ENCODE measurements at regions not wholly inside any gene's neighbourhood (a gene's known extent, or its start where the extent isn't known, plus 50 kb on each side); places are given as distances from the start of the nearest gene placed in this dataset.

DNA sequence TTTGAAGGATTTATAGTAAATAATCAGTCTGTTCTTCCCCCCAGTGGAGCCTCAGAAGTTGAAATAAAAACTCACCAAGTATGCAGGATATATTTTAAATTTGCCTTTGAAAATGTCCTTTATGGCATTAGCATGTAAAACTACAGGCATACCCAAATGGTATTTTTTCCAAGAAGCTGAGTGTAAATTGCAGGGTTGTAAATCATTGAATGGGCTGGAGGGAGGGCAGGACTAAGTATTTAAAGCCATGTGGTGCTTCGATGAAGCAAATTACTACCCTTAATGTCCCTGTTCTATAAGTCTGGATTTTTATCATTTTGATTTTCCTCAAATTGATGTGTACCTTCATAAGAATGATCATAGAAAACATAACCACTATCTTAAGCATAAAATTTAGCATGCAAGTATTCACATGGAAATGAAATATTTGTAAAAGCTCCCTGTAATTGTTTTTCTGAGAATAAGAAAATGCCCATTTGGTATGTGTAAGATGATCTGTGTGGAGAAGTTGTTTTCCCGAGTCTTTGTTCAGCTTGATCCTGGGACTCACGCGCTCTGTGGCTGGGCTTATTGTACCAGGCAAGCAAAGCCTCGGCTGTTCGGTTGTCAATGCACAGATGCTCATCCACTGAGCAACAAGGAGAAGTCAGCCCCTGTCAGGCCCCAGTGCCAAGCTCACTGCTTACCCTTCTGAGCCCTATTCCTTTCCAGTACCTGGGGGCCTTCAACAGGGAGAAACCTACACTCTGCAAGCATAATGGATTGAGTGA lies 66.7 kb downstream of the CD164 start:
- no peak for DNase-seq (ENCODE audit: low read depth in 4 of 4, low spot score in 1 of 4)

DNA sequence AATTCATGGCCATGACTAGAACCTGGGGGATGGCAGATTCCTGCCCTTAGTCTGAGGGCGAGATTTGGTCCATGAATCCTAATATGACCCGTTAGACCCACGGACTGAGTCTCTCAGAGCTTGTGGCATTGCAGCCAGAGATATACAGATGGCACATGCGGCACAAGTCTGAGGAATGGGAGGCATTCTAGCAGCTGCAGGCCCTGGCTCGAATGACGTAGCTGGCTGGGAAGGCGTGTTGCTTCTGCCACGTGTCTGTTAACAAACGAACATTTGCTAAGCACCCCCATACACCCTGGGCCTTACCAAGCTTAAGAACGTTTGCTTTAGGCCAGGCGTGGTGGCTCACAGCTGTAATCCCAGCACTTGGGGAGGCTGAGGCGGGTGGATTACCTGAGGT lies 68.0 kb downstream of the CD164 start:
- no peak for DNase-seq (ENCODE audit: low read depth in 4 of 4, low spot score in 1 of 4)

DNA sequence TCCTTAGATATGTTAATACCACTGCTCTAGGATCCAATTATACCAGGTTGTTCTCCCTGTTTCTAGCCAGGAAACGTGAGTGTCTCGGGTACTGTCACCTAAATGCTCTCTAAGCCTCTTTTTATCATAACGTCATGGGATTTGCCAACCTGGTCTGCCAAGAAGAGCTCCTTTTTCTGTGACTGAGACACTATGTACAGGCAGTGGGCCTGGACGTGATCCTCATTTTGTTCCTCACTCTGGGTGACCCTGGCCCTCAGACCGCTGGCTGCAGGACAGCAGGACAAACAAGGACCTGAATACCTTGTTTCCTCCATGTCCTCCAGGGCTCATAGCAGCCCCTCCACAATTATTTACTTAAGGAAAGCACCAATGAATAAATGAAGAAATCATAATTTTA lies 69.1 kb downstream of the CD164 start:
- no peak for DNase-seq (ENCODE audit: low read depth in 4 of 4, low spot score in 1 of 4)

DNA sequence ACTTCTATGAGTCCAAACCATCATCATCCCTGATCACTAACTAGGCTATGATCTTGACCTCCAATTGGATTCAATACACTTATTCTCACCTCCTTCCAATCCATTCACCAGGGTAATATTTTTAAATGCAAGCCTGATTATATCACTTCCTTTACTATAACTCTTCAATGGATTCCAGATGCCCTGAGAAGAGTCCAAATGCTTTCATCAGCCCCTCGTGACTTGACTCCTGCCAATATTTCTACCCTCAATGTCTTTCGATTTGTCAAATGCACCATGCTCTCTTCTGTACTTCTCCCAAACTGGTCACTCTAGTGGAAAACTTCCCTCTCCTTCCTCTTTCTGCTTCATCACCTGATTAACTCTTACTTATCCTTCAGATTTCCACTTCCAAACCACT lies 70.8 kb downstream of the CD164 start:
- no peak for DNase-seq (ENCODE audit: low read depth in 4 of 4, low spot score in 1 of 4)

DNA sequence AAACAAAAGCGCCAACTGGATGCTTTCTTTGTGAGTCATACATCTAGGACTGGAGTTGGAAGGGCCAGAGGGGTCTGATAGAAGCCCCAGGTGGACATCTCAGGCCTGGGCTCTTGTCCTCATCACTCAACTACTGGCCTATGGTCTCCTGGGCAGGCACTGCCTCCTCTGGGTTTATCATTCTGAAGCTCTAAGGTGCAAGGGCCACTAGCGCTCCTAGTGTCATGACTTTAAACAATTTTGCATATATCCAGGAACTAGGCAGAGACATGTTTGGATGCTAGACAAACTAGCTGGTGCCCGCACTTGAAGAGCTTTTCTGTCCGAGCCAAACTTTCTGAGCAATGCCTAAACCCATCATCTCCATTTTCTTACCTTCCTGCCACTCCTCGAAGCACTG lies 72.3 kb downstream of the CD164 start:
- DNase-seq (ENCODE audit: low read depth in 4 of 4, low spot score in 1 of 4) = no peak

DNA sequence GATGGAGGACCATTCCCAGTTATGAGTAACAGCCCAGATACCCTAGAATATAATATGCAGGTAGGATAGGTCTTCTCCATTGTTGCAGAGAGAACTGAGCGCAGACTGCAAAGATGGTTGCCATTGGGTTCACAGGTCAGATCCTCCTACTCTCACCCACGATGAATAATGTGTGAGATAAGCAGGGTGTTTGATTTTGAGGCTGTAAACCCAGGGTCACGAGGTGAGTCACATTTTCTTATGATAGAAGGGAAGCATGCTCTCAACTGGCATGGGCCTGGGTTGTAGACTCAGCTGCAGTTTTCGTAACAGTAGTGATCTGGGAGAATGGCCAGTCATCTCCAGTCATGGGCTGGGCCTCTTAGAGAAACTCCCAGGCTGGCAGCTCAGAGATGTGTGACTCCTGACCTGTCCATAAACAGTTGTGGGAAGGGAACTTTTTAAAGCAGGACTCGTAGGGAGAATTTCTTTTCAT lies 74.2 kb downstream of the CD164 start:
- DNase-seq (ENCODE audit: low read depth in 4 of 4, low spot score in 1 of 4) = peak in 2 of 4 experiments; percentile 4 to 31

DNA sequence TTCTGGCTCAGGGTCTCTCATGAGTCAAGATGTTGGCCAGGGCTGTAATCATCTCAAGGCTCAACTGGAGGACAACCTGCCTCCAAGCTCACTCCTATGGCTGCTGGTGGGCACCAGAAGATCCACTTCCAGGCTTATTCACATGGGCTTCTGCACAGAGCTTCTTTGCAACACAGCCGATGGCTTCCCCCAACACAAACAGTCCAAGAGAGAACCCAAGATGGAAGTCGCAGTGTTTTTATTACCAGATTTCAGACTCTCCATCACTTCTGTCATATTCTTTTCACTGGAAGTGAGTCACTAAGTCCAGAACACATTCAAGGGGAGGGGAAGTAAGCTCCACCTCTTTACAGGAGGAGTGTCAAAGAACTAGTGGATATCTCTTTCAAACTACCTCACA lies 75.5 kb downstream of the CD164 start:
- no peak for DNase-seq (ENCODE audit: low read depth in 4 of 4, low spot score in 1 of 4)

DNA sequence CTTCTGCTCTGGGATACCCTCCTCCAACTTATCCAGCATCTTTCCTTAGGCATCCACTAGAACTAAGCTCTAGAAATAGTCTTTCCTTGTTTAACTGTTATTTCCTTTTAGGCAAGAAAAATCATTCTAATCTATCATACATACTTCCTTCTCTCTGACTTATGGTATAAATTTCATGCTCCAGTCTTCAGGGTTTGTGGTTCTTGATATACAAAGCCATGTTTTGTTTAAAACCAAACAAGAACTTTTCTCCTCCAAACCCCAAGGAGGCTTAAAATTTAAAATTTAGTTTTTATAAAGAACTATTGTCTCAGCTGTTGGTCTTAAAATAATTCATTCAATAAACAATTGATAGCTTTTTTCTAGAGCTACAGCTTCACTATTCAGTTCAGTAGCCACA lies 77.2 kb downstream of the CD164 start:
- no peak for DNase-seq (ENCODE audit: low read depth in 4 of 4, low spot score in 1 of 4)

DNA sequence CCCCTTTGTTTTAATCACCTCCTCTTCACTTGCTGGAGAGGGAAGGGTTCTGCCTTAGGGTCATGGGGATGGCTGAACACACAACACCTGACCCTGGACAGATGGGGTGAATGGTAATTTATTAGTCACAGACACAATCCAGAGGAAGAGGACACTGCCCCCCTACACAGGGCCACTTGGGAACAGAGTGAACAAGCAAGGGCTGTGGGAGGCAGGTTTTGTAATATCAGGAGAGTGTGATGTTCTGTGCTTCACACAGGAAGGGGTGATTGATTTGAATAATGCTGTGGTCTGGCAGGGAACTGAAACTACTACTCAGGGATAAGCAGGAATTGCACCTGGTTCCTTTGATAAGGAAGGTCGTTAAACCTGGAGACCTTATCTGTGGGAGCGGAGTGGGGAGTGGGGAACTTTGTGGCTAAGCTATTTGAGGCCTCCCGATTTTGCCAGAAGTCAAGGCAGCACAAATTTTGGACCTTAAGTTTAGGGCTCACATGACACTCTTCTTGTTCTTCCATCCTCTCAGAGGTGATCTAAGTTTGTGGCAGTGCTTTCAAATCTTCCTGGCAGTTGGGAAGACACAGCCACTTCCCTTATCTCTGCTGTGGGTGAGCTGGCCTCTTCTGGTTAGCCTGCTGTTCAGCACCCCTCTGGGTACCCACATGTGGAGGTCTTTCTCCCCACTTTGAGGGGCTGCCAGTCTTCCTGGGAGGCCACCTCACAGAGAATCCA lies 77.8 kb downstream of the CD164 start:
- no peak for DNase-seq (ENCODE audit: low read depth in 4 of 4, low spot score in 1 of 4)

DNA sequence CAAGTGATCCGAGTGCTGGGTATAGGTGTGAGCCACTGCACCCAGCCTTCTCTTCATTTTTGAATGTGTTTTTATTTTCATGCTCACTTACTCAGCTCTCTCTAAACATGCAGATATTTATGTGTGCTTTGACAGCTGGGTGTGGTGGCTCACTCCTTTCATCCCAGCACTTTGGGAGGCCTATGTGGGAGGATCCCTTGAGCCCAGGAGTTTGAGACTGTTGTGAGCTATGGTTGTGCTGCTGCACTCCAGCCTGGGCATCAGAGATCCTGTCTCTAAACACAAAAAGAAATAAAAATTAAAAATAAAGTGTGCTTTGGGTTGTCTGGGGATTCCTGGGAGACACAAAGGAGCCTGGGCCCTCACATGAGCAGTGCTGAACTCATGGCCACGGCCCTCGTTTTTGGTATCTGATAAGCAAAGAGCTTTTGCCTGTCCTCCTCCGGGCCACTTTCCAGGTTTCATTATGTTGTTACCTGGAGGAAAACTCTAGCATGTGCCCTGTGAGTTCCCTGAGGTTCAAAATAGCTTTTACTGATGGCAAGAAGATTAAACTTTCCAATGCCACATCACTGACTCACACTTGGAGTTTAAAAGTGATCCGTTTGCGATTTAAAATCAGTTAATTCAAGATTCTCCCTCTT lies 78.5 kb downstream of the CD164 start:
- DNase-seq (ENCODE audit: low read depth in 4 of 4, low spot score in 1 of 4) = no peak

DNA sequence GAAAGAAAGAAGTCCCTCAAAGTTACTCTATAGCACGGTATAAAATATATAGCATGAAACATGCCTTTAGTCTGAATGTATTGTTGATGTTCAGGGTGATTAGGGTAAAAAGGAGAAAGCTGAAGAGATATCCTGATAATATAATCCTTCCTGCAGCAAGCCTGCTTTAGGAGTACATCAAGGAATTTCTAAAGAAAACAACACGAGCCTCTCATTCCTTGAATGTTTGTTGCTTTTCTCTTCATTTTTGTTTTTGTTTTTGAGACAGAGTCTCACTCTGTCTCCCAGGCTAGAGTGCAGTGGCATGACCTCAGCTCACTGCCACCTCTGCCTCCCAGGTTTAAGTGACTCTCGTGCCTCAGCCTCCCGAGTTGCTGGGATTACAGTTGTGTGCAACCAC lies 79.1 kb downstream of the CD164 start:
- no peak for DNase-seq (ENCODE audit: low read depth in 4 of 4, low spot score in 1 of 4)

DNA sequence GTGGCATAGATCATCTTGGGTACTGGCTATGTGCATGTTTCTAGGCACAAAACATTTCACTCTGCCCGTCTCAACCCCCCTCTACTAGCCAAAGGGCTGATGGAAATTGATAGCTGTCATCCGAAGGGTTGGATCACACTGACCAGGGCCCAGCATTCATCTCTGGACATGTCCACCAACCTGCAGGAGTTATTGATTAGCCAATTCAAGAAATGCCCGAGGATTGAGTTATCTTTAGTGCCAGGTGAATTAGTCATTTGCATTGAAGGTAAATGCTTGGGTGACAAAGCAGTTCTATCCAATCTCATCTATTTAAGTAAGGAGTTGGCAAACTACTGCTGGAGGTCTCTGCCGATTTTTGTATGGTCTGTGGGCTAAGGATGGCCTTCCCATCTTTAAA lies 80.1 kb downstream of the CD164 start:
- no peak for DNase-seq (ENCODE audit: low read depth in 4 of 4, low spot score in 1 of 4)

DNA sequence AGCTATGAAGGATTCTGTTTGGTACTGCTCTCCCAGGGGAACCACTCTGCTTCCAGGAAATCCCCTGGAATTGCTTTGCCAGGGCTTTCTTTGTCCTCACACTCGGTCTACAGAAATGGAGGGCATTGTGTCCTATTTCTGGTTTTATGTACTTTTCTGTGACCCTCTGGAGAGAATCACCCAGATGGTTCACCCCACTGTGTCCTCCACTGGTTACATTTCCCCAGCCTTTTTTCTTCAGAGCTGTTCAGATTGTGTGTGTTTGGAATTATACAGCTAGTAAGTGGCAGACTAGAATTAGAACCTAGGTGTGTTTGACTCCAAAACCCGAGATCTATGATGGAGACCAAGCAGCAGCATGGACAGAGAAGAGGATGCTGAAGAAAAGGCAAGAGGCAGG lies 80.8 kb downstream of the CD164 start:
- no peak for DNase-seq (ENCODE audit: low read depth in 4 of 4, low spot score in 1 of 4)

DNA sequence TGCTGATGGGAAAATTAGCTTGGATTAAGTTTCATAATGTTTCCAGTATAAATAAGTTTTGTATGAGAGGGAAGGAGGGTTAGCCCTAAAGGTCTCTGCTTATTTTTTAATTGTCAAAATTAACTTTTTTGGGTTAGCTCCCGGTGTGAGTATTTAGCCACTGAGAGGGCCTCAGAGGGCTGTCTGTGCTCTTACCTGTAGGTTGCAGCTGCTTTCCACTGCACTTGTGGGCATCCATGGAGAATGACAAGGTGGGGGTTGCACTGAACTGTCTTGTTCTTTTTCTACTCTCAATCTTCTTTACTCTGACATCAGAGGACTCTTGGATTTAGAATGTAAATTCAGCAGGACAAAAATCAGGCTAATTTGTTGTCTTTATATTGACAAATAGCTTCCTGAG lies 81.4 kb downstream of the CD164 start:
- no peak for DNase-seq (ENCODE audit: low read depth in 4 of 4, low spot score in 1 of 4)

DNA sequence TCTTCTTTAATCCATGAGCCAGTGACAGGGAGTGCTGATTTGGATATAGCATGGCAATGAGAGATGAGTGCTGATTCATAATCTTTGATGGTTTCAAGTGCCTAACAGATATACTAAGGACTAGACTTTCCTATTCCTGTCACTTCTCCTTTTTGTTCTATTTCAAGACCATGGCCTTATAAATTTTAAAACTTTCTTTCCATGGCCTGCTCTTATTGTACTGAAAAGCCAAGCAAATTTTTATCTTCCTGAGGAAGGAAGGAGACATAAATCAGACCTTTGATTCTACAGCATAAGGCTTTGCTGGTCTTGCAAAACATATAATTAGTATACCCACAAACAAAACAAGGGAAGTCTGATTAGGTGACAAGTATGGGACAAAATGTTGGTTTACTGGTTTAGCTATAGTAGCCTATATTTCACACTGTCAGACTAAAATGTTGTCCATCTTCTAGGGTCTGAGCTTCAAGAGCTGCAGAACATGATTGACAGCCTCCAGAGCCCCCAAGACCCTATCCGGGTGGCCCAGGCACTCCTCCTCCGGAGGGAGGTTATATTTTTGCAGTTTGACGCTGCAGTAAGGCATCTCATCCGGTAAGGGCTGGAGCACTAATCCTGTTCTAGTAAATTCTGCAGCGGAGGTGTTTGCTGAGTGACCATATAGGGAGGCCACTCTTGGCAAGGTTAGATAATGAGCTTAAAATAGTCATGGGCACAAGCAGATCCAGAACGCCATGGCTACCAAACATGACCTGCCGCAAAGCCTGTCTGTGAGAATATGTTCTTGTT lies 82.3 kb downstream of the CD164 start:
- DNase-seq (ENCODE audit: low read depth in 4 of 4, low spot score in 1 of 4) = no peak

DNA sequence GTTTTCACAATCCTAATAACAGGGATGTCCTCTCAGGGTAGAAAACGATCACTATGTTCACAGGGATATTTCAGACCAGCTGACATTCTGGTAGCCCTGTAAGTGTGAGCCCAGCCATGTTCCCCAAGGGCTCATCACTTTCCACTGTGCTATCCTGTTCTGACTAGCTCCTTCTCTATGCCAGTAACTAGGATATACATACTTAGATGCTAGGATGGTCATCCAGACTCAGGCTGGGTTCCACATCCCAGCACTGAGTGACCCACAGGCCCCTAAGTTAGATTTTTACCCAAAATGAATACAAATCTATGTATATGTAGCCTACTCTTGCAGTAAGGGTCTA lies 83.0 kb downstream of the CD164 start:
- no peak for DNase-seq (ENCODE audit: low read depth in 4 of 4, low spot score in 1 of 4)

DNA sequence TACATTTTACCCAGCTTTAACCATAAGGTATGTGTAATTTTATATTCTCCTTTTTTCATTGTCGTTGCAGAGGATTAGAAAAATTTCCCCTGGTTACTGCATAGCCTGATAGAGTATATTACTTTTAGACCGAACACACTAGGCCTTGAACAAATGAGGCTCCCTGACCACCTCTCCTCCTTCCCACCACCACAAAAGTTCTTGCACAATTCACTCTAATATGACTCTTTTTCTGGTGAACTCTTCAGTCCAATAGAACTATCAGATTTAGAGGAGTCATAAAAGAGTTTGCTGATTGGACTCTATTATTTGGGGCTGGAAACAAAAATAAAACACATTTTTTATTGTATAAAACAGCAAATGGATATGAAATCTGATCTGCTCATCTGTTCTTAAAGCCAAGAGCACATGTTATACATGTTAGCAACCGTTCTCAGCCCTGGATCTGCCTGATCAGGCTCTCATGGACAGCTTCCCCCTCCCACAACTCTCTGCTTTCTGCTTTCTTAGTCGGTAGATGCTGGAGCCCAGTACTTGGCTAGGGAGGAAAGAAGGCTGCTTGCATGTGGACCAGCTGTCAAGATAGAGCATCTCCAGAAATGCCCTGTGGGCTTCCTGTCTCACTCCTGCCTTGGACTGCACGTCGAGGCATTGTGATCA lies 83.5 kb downstream of the CD164 start:
- no peak for DNase-seq (ENCODE audit: low read depth in 4 of 4, low spot score in 1 of 4)

DNA sequence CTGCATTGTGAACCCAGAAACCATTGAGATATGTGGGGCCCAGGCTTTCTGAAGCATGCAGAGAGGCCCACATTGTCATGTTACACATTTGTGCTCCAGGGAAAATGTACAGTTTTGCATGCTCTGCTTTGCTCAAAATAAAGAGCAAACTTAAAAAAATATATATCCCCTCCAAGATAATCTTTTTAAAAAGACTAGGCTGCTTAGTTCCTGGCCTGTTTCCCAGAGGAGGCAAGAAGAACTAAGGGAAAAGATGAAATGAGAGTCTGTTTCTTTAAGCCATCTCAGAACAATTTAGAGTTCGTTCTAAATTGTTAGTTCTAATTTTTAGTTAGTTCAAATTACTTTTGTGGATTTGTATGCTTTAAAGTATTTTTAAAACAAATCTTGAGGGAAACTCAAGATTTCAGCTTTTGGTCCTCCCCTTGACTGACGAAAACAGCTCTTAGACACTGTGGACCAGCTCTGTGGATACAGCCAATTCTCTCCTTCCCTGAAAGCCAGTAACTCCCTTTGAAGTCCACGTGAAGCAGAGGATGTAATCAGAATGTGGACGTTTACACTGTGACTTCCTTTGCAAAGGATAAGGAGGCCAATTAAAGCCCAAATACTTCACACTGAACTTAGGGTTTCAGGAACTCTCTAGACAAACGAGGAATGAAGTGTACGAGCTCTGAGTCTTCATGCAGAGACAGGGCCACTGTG lies 84.7 kb downstream of the CD164 start:
- DNase-seq (ENCODE audit: low read depth in 4 of 4, low spot score in 1 of 4) = no peak

DNA sequence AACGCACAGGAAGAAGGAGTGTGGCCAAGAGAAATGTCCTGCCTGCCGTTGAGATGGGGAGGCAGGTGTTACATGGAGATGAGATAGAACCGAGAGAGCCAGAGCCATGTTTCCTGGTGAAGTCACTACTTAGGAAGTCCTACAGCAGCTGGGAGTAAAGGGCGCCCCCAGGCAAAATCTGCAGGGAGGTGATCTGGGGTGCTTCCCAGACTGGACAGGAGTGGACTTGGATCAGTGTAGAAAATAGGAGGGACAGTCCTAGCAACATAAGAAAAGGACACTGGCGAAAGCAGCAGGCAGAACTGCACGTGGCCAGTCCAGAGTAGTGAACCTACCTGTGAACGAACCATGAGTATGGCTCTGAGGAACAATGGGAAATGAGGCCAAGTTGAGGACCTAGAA lies 85.3 kb downstream of the CD164 start:
- DNase-seq (ENCODE audit: low read depth in 4 of 4, low spot score in 1 of 4) = no peak

DNA sequence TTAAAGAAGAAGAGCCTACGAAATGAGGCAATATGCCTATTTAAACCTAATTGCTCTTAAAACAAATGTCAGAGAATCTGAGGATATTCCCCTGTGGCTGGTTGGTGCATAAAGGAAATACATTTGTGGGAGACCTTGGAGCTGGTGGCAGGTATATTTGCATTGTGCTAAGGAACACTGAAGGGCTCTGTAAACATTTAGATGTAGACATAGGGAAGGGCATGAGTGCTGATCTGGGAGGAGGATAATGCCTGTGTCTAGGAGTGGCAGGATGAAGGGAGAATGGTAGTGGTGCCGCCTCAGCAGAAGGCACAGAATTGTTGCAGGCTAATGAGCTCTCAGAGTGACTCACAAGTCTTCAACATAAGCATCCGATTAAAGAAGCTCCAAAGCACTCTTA lies 85.8 kb downstream of the CD164 start:
- DNase-seq (ENCODE audit: low read depth in 4 of 4, low spot score in 1 of 4) = no peak

Data from stimulated activated CD4-positive, alpha-beta T cell treated with anti-CD3 and anti-CD28 coated beads, Interleukin-1b, Interleukin-23, amount 100 ng/mL, for 24 hours (primary cell).